H9 (cell line): ENCODE measurements at regions not wholly inside any gene's neighbourhood (a gene's known extent, or its start where the extent isn't known, plus 50 kb on each side); places are given as distances from the start of the nearest gene placed in this dataset.
A peak's percentile ranks its signal among the peaks of the same experiment; 100 is the strongest.

Experiments
- DNase-seq: peaks from one replicate; pipeline ENCODE4 v3.0.0-alpha.2; 2017
- H2AFZ ChIP-seq: one replicate; pipeline ENCODE4 v1.6.1; 2013; ENCODE audit warnings: mild to moderate bottlenecking, low read length, control low read depth, moderate library complexity
- H2AK5ac ChIP-seq: 2 replicates; pipeline ENCODE4 v1.6.1; 2013; ENCODE audit warnings: low read length, control low read depth, mixed read lengths; ENCODE audit not compliant: insufficient read length
- H2BK120ac ChIP-seq: one replicate; pipeline ENCODE4 v1.6.1; 2013; ENCODE audit warnings: low read depth, mild to moderate bottlenecking, low read length, control low read depth, inconsistent platforms; ENCODE audit not compliant: poor library complexity, severe bottlenecking
- H2BK12ac ChIP-seq: 2 replicates; pipeline ENCODE4 v1.6.1; 2013; ENCODE audit warnings: low read length, control low read depth, mixed read lengths, low read depth; ENCODE audit not compliant: insufficient read length
- H2BK15ac ChIP-seq: 2 replicates; pipeline ENCODE4 v1.6.1; 2013; ENCODE audit warnings: low read depth, low read length, control low read depth
- H2BK20ac ChIP-seq: one replicate; pipeline ENCODE4 v1.6.1; 2013; ENCODE audit warnings: low read depth, mild to moderate bottlenecking, low read length, control low read depth, inconsistent platforms; ENCODE audit not compliant: poor library complexity, severe bottlenecking
- H2BK5ac ChIP-seq: 2 replicates; pipeline ENCODE4 v1.6.1; 2013; ENCODE audit warnings: low read length, control low read depth, mixed read lengths; ENCODE audit not compliant: insufficient read length
- H3K14ac ChIP-seq: 2 replicates; pipeline ENCODE4 v1.6.1; 2013; ENCODE audit warnings: low read length, control low read depth; ENCODE audit not compliant: insufficient read depth
- H3K18ac ChIP-seq: 2 replicates; pipeline ENCODE4 v1.6.1; 2013; ENCODE audit warnings: low read depth, mild to moderate bottlenecking, mixed read lengths, low read length, control low read depth; ENCODE audit not compliant: insufficient read length
- H3K23ac ChIP-seq: 2 replicates; pipeline ENCODE4 v1.6.1; 2013; ENCODE audit warnings: low read length, control low read depth, mixed read lengths, low read depth; ENCODE audit not compliant: insufficient read length
- H3K23me2 ChIP-seq: 2 replicates; pipeline ENCODE4 v1.6.1; 2013; ENCODE audit warnings: low read depth, mild to moderate bottlenecking, mixed read lengths, low read length, control low read depth; ENCODE audit not compliant: insufficient read length, poor library complexity, severe bottlenecking
- H3K27ac ChIP-seq: 2 replicates; pipeline ENCODE4 v1.5.1; 2013; ENCODE audit warnings: low read length, control low read depth, mixed read lengths, low read depth; ENCODE audit not compliant: insufficient read length
- H3K27me3 ChIP-seq: 2 replicates; pipeline ENCODE4 v1.6.1; 2013; ENCODE audit warnings: low read length, control low read depth, inconsistent platforms; ENCODE audit not compliant: insufficient read depth
- H3K4ac ChIP-seq: 2 replicates; pipeline ENCODE4 v1.6.1; 2013; ENCODE audit warnings: low read depth, mild to moderate bottlenecking, control low read depth, inconsistent platforms, low read length, moderate library complexity
- H3K4me1 ChIP-seq: 2 replicates; pipeline ENCODE4 v1.6.1; 2013; ENCODE audit warnings: low read length, control low read depth, inconsistent platforms; ENCODE audit not compliant: insufficient read depth
- H3K4me2 ChIP-seq: 2 replicates; pipeline ENCODE4 v1.6.1; 2013; ENCODE audit warnings: low read length, control low read depth, mixed read lengths; ENCODE audit not compliant: insufficient read length, insufficient read depth
- H3K56ac ChIP-seq: 2 replicates; pipeline ENCODE4 v1.6.1; 2013; ENCODE audit warnings: low read depth, mild to moderate bottlenecking, mixed read lengths, low read length, control low read depth; ENCODE audit not compliant: insufficient read length
- H3K79me1 ChIP-seq: 2 replicates; pipeline ENCODE4 v1.6.1; 2013; ENCODE audit warnings: low read depth, mild to moderate bottlenecking, moderate library complexity, low read length, control low read depth, inconsistent platforms; ENCODE audit not compliant: insufficient read depth, poor library complexity, severe bottlenecking
- H3K79me2 ChIP-seq: 2 replicates; pipeline ENCODE4 v1.6.1; 2013; ENCODE audit warnings: low read length, control low read depth, inconsistent platforms; ENCODE audit not compliant: insufficient read depth
- H3K9ac ChIP-seq: 2 replicates; pipeline ENCODE4 v1.6.1; 2013; ENCODE audit warnings: low read length, control low read depth, mixed read lengths; ENCODE audit not compliant: insufficient read length; ENCODE audit errors: extremely low read depth
- H3K9me3 ChIP-seq: one replicate; pipeline ENCODE4 v1.6.1; 2013; ENCODE audit warnings: low read depth, low read length, inconsistent platforms; ENCODE audit not compliant: control insufficient read depth
- H3T11ph ChIP-seq: one replicate; pipeline ENCODE4 v1.6.1; 2013; ENCODE audit warnings: mild to moderate bottlenecking, low read length, control low read depth, inconsistent platforms
- H4K20me1 ChIP-seq: one replicate; pipeline ENCODE4 v1.6.1; 2013; ENCODE audit not compliant: control insufficient read depth, insufficient read length, insufficient read depth
- H4K5ac ChIP-seq: 2 replicates; pipeline ENCODE4 v1.6.1; 2013; ENCODE audit warnings: low read depth, mild to moderate bottlenecking, mixed read lengths, low read length, control low read depth; ENCODE audit not compliant: insufficient read length
- H4K8ac ChIP-seq: replicated peaks from 2 replicates; pipeline ENCODE4 v1.6.1; 2013; ENCODE audit warnings: low read length, control low read depth, mixed read lengths, low read depth; ENCODE audit not compliant: insufficient read length
- H4K91ac ChIP-seq: 2 replicates; pipeline ENCODE4 v1.6.1; 2013; ENCODE audit warnings: low read depth, mild to moderate bottlenecking, moderate library complexity, mixed read lengths, low read length, control low read depth; ENCODE audit not compliant: insufficient read length
- H3K27ac Mint-ChIP-seq, 3 experiments: 2 replicates in 2 of 3; 3 replicates in 1 of 3; pipeline ENCODE4 v1.8.0; 2020 to 2021; ENCODE audit warnings: mixed read lengths in 3 of 3, mild to moderate bottlenecking in 1 of 3, moderate library complexity in 1 of 3
- H3K27me3 Mint-ChIP-seq: 2 replicates; pipeline ENCODE4 v1.8.0; 2021; ENCODE audit warnings: low read depth, mild to moderate bottlenecking, moderate library complexity, mixed read lengths
- H3K36me3 Mint-ChIP-seq, 3 experiments: 2 replicates in 2 of 3; 3 replicates in 1 of 3; pipeline ENCODE4 v1.8.0; 2020 to 2021; ENCODE audit warnings: low read depth in 3 of 3, mixed read lengths in 3 of 3; ENCODE audit not compliant: insufficient read depth in 1 of 3
- H3K4me1 Mint-ChIP-seq, 2 experiments: 2 replicates each; pipeline ENCODE4 v1.8.0; 2020; ENCODE audit warnings: mixed read lengths in 2 of 2
- H3K4me3 Mint-ChIP-seq, 2 experiments: 2 replicates in 1 of 2; 3 replicates in 1 of 2; pipeline ENCODE4 v1.8.0; 2020 to 2021; ENCODE audit warnings: mild to moderate bottlenecking in 2 of 2, mixed read lengths in 2 of 2, moderate library complexity in 1 of 2
- H3K9me3 Mint-ChIP-seq, 2 experiments: 2 replicates in 1 of 2; 3 replicates in 1 of 2; pipeline ENCODE4 v1.8.0; 2020; ENCODE audit warnings: mild to moderate bottlenecking in 2 of 2, mixed read lengths in 2 of 2, moderate library complexity in 1 of 2
- CTCF ChIP-seq: fragments of 200-600 bp; sonication (generic); conservative IDR thresholded peaks from 3 replicates; pipeline ENCODE4 v1.8.0; 2021; ENCODE audit warnings: antibody characterized with exemption, mild to moderate bottlenecking
- WGBS: extraction: QIAGEN DNeasy Blood & Tissue Kit; methylation state at CpG from one replicate; pipeline ENCODE4 v1.1.7; 2013; ENCODE audit warnings: missing lambda C conversion rate, low lambda C conversion rate, mixed read lengths; ENCODE audit not compliant: insufficient read length; ENCODE audit errors: extremely low coverage; 5-methylcytosine and 5-hydroxymethylcytosine counted together

GRCh38 chr11:46202149-46202548, 75.3 kb upstream of the CREB3L1 start:
- TF ChIP-seq CTCF = no peak
- no peak overlapping the region; a peak in 1 of 5 replicates for H3K4me3 Mint-ChIP-seq
- no peak overlapping the region for H3K9ac ChIP-seq
- no peak overlapping the region for H2BK15ac ChIP-seq
- H3K4me1 Mint-ChIP-seq = peaks cover 21 to 23% of the 10 kb centered on the region in 2 experiments
- H4K8ac ChIP-seq = no peak overlapping the region
- no peak overlapping the region for H4K5ac ChIP-seq
- H3K27ac Mint-ChIP-seq = peak overlapping the region; percentile 95 to 97 (median 95); a peak in 6 of 7 replicates
- H3K27me3 Mint-ChIP-seq = peaks cover 8% of the 10 kb centered on the region
- no peaks in the 10 kb centered on the region for H3K27me3 ChIP-seq
- no peak overlapping the region for H2BK20ac ChIP-seq
- H3K23ac ChIP-seq = no peak overlapping the region
- H3K9me3 Mint-ChIP-seq = no peaks in the 10 kb centered on the region
- no peak overlapping the region for H3K27ac ChIP-seq
- H2BK5ac ChIP-seq = no peak overlapping the region
- DNase-seq = peak; percentile 74
- H2AK5ac ChIP-seq = no peak overlapping the region
- H3K4me1 ChIP-seq = no peaks in the 10 kb centered on the region; the same call in 1 of the 2 replicates
- no peaks in the 10 kb centered on the region for H3K79me2 ChIP-seq
- H2BK120ac ChIP-seq = no peak overlapping the region
- H3K14ac ChIP-seq = no peak overlapping the region
- no peaks in the 10 kb centered on the region for H4K20me1 ChIP-seq
- H3K4me2 ChIP-seq = no peak overlapping the region
- no peak overlapping the region for H4K91ac ChIP-seq
- no peak overlapping the region for H3T11ph ChIP-seq
- H2AFZ ChIP-seq = no peak overlapping the region
- no peaks in the 10 kb centered on the region for H3K23me2 ChIP-seq
- no peak overlapping the region for H3K56ac ChIP-seq
- WGBS = no CpG with 5 or more reads among the region's 7 CpGs
- no peak overlapping the region for H3K4ac ChIP-seq
- H3K36me3 Mint-ChIP-seq = no peaks in the 10 kb centered on the region; a peak in 1 of 7 replicates
- no peaks in the 10 kb centered on the region for H3K79me1 ChIP-seq
- no peaks in the 10 kb centered on the region for H3K9me3 ChIP-seq
- peak overlapping the region; percentile 6 for H3K18ac ChIP-seq
- H2BK12ac ChIP-seq = no peak overlapping the region
